KG1 (cell line): ENCODE measurements at regions not wholly inside any gene's neighbourhood (a gene's known extent, or its start where the extent isn't known, plus 50 kb on each side); places are given as distances from the start of the nearest gene placed in this dataset.

ENCODE experiments used
- DNase-seq: peaks from one replicate; lab custom pipeline; 2025; lab: John Stamatoyannopoulos, UW

GRCh38 chr2:16081316-16082200 lies 141.2 kb downstream of the MYCN start:
- DNase-seq = no peak

GRCh38 chr2:16080516-16080915 lies 140.2 kb downstream of the MYCN start:
- DNase-seq = no peak

- DNase-seq = no peak
Measured at GRCh38 chr2:16080071-16080470, 139.7 kb downstream of the MYCN start.

GRCh38 chr2:16079637-16080036 lies 139.3 kb downstream of the MYCN start:
- no peak for DNase-seq

- no peak for DNase-seq
Measured at GRCh38 chr2:16077601-16078000, 137.3 kb downstream of the MYCN start.

- DNase-seq = no peak
Measured at GRCh38 chr2:16076911-16077310, 136.6 kb downstream of the MYCN start.

GRCh38 chr2:16075045-16076012 lies 135.0 kb downstream of the MYCN start:
- no peak for DNase-seq

GRCh38 chr2:16073921-16074425 lies 133.6 kb downstream of the MYCN start:
- DNase-seq = no peak

GRCh38 chr2:16073471-16073870 lies 133.1 kb downstream of the MYCN start:
- no peak for DNase-seq

GRCh38 chr2:16072638-16073290 lies 132.4 kb downstream of the MYCN start:
- DNase-seq = no peak

- no peak for DNase-seq
Measured at GRCh38 chr2:16071865-16072637, 131.7 kb downstream of the MYCN start.

- DNase-seq = no peak
Measured at GRCh38 chr2:16071039-16071864, 130.9 kb downstream of the MYCN start.

- DNase-seq = no peak
Measured at GRCh38 chr2:16070648-16070971, 130.3 kb downstream of the MYCN start.

GRCh38 chr2:16069933-16070647 lies 129.7 kb downstream of the MYCN start:
- no peak for DNase-seq

- DNase-seq = no peak
Measured at GRCh38 chr2:16069663-16069932, 129.2 kb downstream of the MYCN start.

- no peak for DNase-seq
Measured at GRCh38 chr2:16068552-16068940, 128.2 kb downstream of the MYCN start.

GRCh38 chr2:16067866-16068551 lies 127.7 kb downstream of the MYCN start:
- no peak for DNase-seq

- no peak for DNase-seq
Measured at GRCh38 chr2:16067444-16067843, 127.1 kb downstream of the MYCN start.

GRCh38 chr2:16067037-16067406 lies 126.7 kb downstream of the MYCN start:
- DNase-seq = no peak
